GM12874 (cell line): ENCODE measurements at regions not wholly inside any gene's neighbourhood (a gene's known extent, or its start where the extent isn't known, plus 50 kb on each side); places are given as distances from the start of the nearest gene placed in this dataset.

Experiments used
- CTCF ChIP-seq: IDR thresholded peaks from 2 replicates; pipeline ENCODE4 v1.5.1; 2011; ENCODE audit warnings: low read depth, mild to moderate bottlenecking, control low read depth, low read length, moderate library complexity; ENCODE audit not compliant: insufficient read depth

- no peak for TF ChIP-seq CTCF
Observed at GRCh38 chr9:73689051-73689870, 537.6 kb downstream of the ANXA1 start.

- TF ChIP-seq CTCF = no peak
Observed at GRCh38 chr9:73701415-73702057, 549.9 kb downstream of the ANXA1 start.

- no peak for TF ChIP-seq CTCF
Observed at GRCh38 chr9:73714294-73714693, 562.6 kb downstream of the ANXA1 start.

- TF ChIP-seq CTCF = no peak
Observed at GRCh38 chr9:73715591-73715990, 563.9 kb downstream of the ANXA1 start.

GRCh38 chr9:73719660-73720059 lies 568.0 kb downstream of the ANXA1 start:
- TF ChIP-seq CTCF = no peak

- no peak for TF ChIP-seq CTCF
Observed at GRCh38 chr9:73720601-73721000, 568.9 kb downstream of the ANXA1 start.

GRCh38 chr9:73736270-73736669 lies 584.6 kb downstream of the ANXA1 start:
- TF ChIP-seq CTCF = no peak
